Osteoblast (primary cell): ENCODE measurements at regions not wholly inside any gene's neighbourhood (a gene's known extent, or its start where the extent isn't known, plus 50 kb on each side); places are given as distances from the start of the nearest gene placed in this dataset.
"Not testable (repeated sequence)": the region's sequence is repeated elsewhere in the genome, so short reads cannot be mapped to it uniquely, and the experiment has no call there.

Source experiments
- DNase-seq: peaks from one replicate; pipeline ENCODE4 v3.0.0; 2011; ENCODE audit warnings: low spot score, mixed read lengths; ENCODE audit not compliant: insufficient read length; ENCODE audit errors: missing footprints
- H2AFZ ChIP-seq: 2 replicates; pipeline ENCODE4 v1.6.0; 2011; ENCODE audit warnings: mild to moderate bottlenecking, low read length
- H3K27ac ChIP-seq: 2 replicates; pipeline ENCODE4 v1.5.1; 2011; ENCODE audit warnings: mild to moderate bottlenecking, low read depth, low read length, moderate library complexity
- H3K27me3 ChIP-seq: 2 replicates; pipeline ENCODE4 v1.6.0; 2012; ENCODE audit warnings: mild to moderate bottlenecking, control low read depth, inconsistent platforms, low read length, moderate library complexity; ENCODE audit not compliant: insufficient read depth
- H3K36me3 ChIP-seq: 2 replicates; pipeline ENCODE4 v1.5.1; 2011; ENCODE audit warnings: mild to moderate bottlenecking, low read length, control low read depth, moderate library complexity; ENCODE audit not compliant: insufficient read depth
- H3K4me1 ChIP-seq: 2 replicates; pipeline ENCODE4 v1.5.1; 2011; ENCODE audit warnings: mild to moderate bottlenecking, low read length, control low read depth, moderate library complexity; ENCODE audit not compliant: insufficient read depth
- H3K4me2 ChIP-seq: 2 replicates; pipeline ENCODE4 v1.6.0; 2011; ENCODE audit warnings: mild to moderate bottlenecking, low read length; ENCODE audit not compliant: insufficient read depth
- H3K4me3 ChIP-seq: fragments of 200-600 bp; sonication (generic); 3 replicates; pipeline ENCODE4 v1.5.1; 2012; ENCODE audit warnings: mild to moderate bottlenecking, low read length, inconsistent platforms; ENCODE audit not compliant: insufficient read depth
- H3K79me2 ChIP-seq: 2 replicates; pipeline ENCODE4 v1.6.0; 2012; ENCODE audit warnings: mild to moderate bottlenecking, low read length, control low read depth, inconsistent platforms; ENCODE audit not compliant: insufficient read depth
- H3K9me3 ChIP-seq: 2 replicates; pipeline ENCODE4 v1.5.1; 2011; ENCODE audit warnings: low read depth, low read length, control low read depth
- H4K20me1 ChIP-seq: 2 replicates; pipeline ENCODE4 v1.6.0; 2012; ENCODE audit warnings: mild to moderate bottlenecking, low read length, control low read depth; ENCODE audit not compliant: insufficient read depth
- TF ChIP-seq, protein P1 (sequence below): IDR thresholded peaks from 2 replicates; pipeline ENCODE4 v1.5.1; 2011; ENCODE audit warnings: mild to moderate bottlenecking, low read depth, low read length, moderate library complexity; ENCODE audit errors: extremely low read depth

- DNase-seq, H3K79me2 ChIP-seq, H3K27me3 ChIP-seq, H4K20me1 ChIP-seq, H3K36me3 ChIP-seq, H3K4me3 ChIP-seq, H3K4me2 ChIP-seq, H3K27ac ChIP-seq, H3K9me3 ChIP-seq, H2AFZ ChIP-seq, H3K4me1 ChIP-seq: not testable (repeated sequence)
These were observed 1154.7 kb downstream of the FOXD4L5 start for GRCh38 chr9:64130325-64130724.

DNA sequence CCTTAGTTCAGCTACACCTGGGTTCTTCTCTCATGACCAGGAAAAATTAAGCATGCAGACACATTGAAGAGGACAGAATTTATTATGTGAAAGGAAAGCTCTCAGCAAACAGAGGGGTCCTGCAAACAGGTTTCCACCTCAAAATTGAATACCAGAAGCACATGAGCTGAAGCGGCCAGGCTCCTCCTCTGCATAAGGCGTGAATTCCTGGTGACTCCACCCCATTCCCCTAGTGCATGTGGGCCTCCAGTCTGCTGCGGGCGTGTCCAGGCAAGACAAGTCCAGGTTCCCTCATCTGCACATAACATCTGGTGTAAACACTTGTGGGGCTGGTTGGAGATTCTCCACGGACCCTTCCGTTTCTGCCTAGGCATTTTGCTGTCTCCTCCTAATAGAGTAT is 1156.4 kb downstream of the FOXD4L5 start:
- TF ChIP-seq, protein P1, sequence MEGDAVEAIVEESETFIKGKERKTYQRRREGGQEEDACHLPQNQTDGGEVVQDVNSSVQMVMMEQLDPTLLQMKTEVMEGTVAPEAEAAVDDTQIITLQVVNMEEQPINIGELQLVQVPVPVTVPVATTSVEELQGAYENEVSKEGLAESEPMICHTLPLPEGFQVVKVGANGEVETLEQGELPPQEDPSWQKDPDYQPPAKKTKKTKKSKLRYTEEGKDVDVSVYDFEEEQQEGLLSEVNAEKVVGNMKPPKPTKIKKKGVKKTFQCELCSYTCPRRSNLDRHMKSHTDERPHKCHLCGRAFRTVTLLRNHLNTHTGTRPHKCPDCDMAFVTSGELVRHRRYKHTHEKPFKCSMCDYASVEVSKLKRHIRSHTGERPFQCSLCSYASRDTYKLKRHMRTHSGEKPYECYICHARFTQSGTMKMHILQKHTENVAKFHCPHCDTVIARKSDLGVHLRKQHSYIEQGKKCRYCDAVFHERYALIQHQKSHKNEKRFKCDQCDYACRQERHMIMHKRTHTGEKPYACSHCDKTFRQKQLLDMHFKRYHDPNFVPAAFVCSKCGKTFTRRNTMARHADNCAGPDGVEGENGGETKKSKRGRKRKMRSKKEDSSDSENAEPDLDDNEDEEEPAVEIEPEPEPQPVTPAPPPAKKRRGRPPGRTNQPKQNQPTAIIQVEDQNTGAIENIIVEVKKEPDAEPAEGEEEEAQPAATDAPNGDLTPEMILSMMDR: no peak
- Histone ChIP-seq H3K36me3 (no peaks in the 10 kb centered on the region), H3K4me3 (no peak overlapping the region), H3K27me3 (no peaks in the 10 kb centered on the region), H2AFZ (no peak overlapping the region), H3K9me3 (no peaks in the 10 kb centered on the region), H3K4me1 (no peaks in the 10 kb centered on the region), H4K20me1 (no peaks in the 10 kb centered on the region), H3K4me2 (no peak overlapping the region), H3K27ac (no peak overlapping the region), H3K79me2 (no peaks in the 10 kb centered on the region)
- DNase-seq: no peak

- not testable (repeated sequence) for DNase-seq, H3K4me2 ChIP-seq, H3K4me3 ChIP-seq, H3K79me2 ChIP-seq, H3K36me3 ChIP-seq, H4K20me1 ChIP-seq, H3K27ac ChIP-seq, H2AFZ ChIP-seq, H3K27me3 ChIP-seq, H3K9me3 ChIP-seq, H3K4me1 ChIP-seq
These were observed 1163.4 kb downstream of the FOXD4L5 start for GRCh38 chr9:64121602-64122001.

DNA sequence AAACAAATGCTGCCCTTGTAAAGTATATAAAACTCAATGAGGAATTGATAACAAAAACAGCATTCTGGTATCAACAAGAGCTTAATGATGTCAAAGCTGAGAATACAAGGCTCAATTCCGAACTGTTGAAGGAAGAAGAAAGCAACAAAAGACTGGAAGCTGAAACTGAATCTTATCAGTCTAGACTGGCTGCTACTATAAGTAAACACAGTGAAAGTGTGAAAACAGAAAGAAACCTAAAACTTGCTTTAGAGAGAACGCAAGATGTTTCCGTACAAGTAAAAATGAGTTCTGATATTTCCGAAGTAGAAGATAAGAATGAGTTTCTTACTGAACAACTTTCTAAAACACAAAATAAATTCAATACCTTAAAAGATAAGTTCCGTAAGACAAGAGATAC is 1167.7 kb downstream of the FOXD4L5 start:
- not testable (repeated sequence) for H3K27ac ChIP-seq, DNase-seq, H3K4me3 ChIP-seq

GRCh38 chr9:64107867-64108266 is 1177.1 kb downstream of the FOXD4L5 start:
- not testable (repeated sequence) for H3K36me3 ChIP-seq, H2AFZ ChIP-seq, H4K20me1 ChIP-seq, H3K9me3 ChIP-seq, H3K4me1 ChIP-seq, H3K27me3 ChIP-seq, H3K79me2 ChIP-seq, DNase-seq, H3K27ac ChIP-seq, H3K4me3 ChIP-seq, H3K4me2 ChIP-seq

More for the DNA sequence above, 1167.7 kb downstream of the FOXD4L5 start:
- not testable (repeated sequence) for H3K4me1 ChIP-seq, H3K36me3 ChIP-seq, H3K4me2 ChIP-seq, H3K27me3 ChIP-seq, H4K20me1 ChIP-seq, H3K79me2 ChIP-seq, H3K9me3 ChIP-seq, H2AFZ ChIP-seq

DNA sequence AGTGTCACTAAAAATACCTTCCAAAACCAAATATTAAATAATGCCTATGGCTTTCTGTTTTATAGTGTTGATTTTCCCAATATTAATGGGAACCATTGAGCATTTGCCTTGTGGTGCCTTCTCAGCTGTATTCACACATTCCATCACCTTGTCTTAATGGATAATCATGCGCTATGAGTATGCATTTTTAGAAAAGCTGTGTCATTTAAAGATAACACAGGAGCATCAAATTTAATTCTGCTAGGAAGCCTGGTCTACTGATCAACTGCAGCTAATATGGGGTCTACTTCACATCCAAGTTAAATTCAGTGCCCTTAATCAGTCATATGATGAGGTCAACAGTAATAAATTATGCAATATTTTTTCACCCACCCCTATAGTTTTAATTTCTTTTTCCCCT is 1177.8 kb downstream of the FOXD4L5 start:
- H3K4me3 ChIP-seq, H3K4me1 ChIP-seq, DNase-seq, H2AFZ ChIP-seq, H3K36me3 ChIP-seq, H3K27me3 ChIP-seq, H3K9me3 ChIP-seq, H4K20me1 ChIP-seq, H3K79me2 ChIP-seq, H3K27ac ChIP-seq, H3K4me2 ChIP-seq: not testable (repeated sequence)

DNA sequence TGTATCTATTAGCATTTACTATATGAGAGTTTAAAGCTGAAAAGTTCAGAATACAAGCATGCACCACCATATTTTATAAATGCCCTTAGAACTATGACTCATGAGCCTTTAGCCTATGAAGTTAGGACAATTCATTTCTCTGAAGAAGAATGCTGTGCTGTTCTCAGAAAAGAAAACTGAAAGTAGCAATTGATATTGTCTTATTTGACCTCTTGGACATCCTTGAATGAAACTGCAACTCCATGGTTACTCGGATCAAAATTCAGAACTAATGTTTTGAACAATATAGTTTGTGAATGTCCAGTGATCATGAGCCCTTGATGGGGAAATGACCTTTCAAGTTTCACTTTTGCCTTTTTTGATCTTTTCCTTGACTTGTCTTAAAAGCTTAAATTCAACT is 1179.8 kb downstream of the FOXD4L5 start:
- not testable (repeated sequence) for H3K27ac ChIP-seq, H3K4me3 ChIP-seq, H4K20me1 ChIP-seq, H3K27me3 ChIP-seq, H3K4me1 ChIP-seq, H3K79me2 ChIP-seq, DNase-seq, H3K9me3 ChIP-seq, H3K4me2 ChIP-seq, H2AFZ ChIP-seq, H3K36me3 ChIP-seq

DNA sequence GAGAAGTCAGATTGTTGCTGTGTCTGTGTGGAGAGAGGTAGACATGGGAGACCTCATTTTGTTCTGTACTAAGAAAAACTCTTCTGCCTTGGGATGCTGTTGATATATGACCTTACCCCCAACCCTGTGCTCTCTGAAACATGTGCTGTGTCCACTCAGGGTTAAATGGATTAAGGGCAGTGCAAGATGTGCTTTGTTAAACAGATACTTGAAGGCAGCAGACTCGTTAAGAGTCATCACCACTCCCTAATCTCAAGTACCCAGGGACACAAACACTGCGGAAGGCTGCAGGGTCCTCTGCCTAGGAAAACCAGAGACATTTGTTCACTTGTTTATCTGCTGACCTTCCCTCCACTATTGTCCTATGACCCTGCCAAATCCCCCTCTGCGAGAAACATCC is 1183.5 kb downstream of the FOXD4L5 start:
- not testable (repeated sequence) for H3K27ac ChIP-seq, H3K4me1 ChIP-seq, H3K4me2 ChIP-seq, H3K36me3 ChIP-seq, H3K79me2 ChIP-seq, DNase-seq, H2AFZ ChIP-seq, H3K9me3 ChIP-seq, H3K4me3 ChIP-seq, H3K27me3 ChIP-seq, H4K20me1 ChIP-seq
